ENCODE measurements at regions not wholly inside any gene's neighbourhood (a gene's known extent, or its start where the extent isn't known, plus 50 kb on each side); places are given as distances from the start of the nearest gene placed in this dataset.

DNA sequence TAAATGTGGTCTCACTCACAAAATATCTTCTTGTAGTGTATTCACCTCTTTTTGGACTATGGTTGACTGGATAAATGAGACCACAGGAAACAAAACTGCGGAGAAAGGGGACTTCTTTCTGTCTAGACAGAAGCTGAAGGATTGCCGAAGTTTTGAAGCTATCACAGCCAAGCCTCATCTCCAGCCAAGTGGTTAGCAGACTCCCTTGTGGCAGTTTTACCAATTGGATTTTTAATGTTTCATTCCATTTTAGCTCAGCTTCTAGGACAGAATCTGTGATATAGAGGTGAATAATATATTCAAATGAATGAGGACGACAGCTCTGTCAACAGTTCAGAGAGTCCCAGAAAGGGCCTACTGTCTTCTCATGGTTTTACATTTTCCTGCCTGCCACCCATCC, 215.7 kb upstream of the ZNF608 start:
- no peak for TF ChIP-seq POLR2A (IDR thresholded peaks at IDR 0.05)
- TF ChIP-seq, protein P1, sequence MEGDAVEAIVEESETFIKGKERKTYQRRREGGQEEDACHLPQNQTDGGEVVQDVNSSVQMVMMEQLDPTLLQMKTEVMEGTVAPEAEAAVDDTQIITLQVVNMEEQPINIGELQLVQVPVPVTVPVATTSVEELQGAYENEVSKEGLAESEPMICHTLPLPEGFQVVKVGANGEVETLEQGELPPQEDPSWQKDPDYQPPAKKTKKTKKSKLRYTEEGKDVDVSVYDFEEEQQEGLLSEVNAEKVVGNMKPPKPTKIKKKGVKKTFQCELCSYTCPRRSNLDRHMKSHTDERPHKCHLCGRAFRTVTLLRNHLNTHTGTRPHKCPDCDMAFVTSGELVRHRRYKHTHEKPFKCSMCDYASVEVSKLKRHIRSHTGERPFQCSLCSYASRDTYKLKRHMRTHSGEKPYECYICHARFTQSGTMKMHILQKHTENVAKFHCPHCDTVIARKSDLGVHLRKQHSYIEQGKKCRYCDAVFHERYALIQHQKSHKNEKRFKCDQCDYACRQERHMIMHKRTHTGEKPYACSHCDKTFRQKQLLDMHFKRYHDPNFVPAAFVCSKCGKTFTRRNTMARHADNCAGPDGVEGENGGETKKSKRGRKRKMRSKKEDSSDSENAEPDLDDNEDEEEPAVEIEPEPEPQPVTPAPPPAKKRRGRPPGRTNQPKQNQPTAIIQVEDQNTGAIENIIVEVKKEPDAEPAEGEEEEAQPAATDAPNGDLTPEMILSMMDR (IDR thresholded peaks at IDR 0.05 in 4 of 5, conservative IDR thresholded peaks at IDR 0.05 in 1 of 5) = no peak

Data from gastrocnemius medialis (tissue), 4 donors.